ENCODE measurements at regions not wholly inside any gene's neighbourhood (a gene's known extent, or its start where the extent isn't known, plus 50 kb on each side); places are given as distances from the start of the nearest gene placed in this dataset.
"Not testable (repeated sequence)": the region's sequence is repeated elsewhere in the genome, so short reads cannot be mapped to it uniquely, and the experiment has no call there.

DNA sequence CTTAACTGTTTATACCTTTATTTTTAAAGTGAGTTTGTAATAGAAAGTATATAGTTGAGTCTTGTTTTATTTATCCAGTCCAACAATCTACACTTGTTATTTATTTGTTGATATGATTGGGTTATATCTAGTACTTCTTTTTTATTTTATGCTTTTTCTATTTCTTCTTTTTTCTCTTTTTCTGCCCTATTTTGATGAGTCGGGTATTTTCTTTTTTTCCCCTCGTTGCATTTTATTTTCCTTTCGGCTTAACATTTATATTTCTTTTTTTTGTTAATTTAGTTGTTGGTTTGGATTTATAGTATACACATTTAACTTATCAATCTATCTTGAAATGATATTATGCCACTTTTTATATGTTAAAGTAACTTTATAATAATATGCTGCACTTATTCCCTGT is 111.7 kb upstream of the IZUMO3 start:
- ATAC-seq (no peak), DNase-seq (ENCODE audit: low spot score) (no peak)
- H3K4me1 Mint-ChIP-seq (ENCODE audit: low read depth in 2 of 2): no peaks in the 10 kb centered on the region
- peaks cover 9% of the 10 kb centered on the region for H3K9me3 Mint-ChIP-seq
- H3K27ac Mint-ChIP-seq: no peak overlapping the region
- H3K4me3 Mint-ChIP-seq: no peak overlapping the region
- H3K36me3 Mint-ChIP-seq: peaks cover 6% of the 10 kb centered on the region
- no peaks in the 10 kb centered on the region for H3K27me3 Mint-ChIP-seq

DNA sequence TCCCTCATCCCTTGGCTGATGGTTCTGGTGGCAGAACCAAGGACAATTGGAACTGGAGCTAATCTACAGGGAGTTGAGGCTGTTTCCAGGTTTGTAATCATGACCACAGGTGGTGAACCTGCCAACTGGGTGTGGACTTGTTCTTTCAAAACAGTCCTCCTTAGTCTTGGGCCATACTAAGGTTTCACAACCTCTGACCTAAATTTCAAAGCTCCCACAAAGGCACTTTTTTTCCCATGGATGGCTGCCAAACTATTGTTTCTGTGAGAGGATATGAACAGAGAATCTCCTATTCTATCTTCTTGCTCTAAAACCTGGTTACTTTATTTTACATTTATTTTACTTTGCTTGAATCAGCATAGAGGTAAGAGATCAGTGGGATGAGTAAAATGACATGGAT is 106.5 kb upstream of the IZUMO3 start:
- Mint-ChIP-seq H3K4me1 (ENCODE audit: low read depth in 2 of 2) (no peaks in the 10 kb centered on the region), H3K36me3 (peaks cover 10% of the 10 kb centered on the region), H3K9me3 (peaks cover 17% of the 10 kb centered on the region), H3K4me3 (no peak overlapping the region), H3K27me3 (no peaks in the 10 kb centered on the region), H3K27ac (no peak overlapping the region)
- no peak for DNase-seq (ENCODE audit: low spot score)
- ATAC-seq: no peak

DNA sequence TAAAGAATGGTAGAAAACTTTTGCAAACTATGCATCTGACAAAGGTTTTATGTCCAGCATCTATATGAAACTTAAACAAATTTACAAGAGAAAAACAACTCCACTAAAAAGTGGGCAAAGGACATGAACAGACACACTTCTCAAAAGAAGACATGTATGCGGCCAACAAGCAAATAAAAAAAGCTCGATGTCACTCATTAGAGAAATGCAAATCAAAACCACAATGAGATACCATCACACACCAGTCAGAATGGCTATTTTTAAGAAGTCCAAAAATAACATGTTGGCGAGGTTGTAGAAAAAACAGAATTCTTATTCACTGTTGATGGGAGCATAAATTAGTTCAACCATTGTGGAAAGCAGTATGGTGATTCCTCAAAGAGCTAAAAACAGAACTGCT is 83.1 kb upstream of the IZUMO3 start:
- H3K27ac Mint-ChIP-seq; H3K27me3 Mint-ChIP-seq; DNase-seq (ENCODE audit: low spot score); H3K4me3 Mint-ChIP-seq; H3K4me1 Mint-ChIP-seq (ENCODE audit: low read depth in 2 of 2); ATAC-seq: not testable (repeated sequence)
- peaks cover 32% of the 10 kb centered on the region for H3K9me3 Mint-ChIP-seq
- H3K36me3 Mint-ChIP-seq: peaks cover 22% of the 10 kb centered on the region

DNA sequence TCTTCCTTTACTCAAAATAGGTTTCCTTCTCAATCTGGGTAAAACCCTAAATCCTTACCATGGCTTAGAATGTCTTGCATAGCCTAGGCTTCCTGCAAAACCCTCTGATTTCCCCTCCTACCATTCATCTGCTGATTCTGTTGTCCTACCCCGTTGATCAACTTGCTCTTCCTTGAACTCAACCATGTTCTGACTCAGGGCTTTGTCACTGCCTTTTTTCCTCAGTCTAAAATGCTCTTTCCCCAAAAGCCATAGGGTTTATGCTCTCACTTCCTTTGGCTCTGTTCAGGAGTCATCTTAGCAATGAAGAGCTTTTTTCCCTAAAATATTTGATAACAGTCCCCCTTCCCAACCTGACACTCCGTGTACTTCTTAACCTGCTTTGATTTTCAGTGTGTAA is 79.4 kb upstream of the IZUMO3 start:
- DNase-seq (ENCODE audit: low spot score) (no peak), ATAC-seq (no peak)
- Mint-ChIP-seq H3K9me3 (peaks cover 31% of the 10 kb centered on the region), H3K4me1 (ENCODE audit: low read depth in 2 of 2) (no peaks in the 10 kb centered on the region), H3K27me3 (no peaks in the 10 kb centered on the region), H3K36me3 (peaks cover 21% of the 10 kb centered on the region), H3K27ac (no peak overlapping the region), H3K4me3 (no peak overlapping the region)

DNA sequence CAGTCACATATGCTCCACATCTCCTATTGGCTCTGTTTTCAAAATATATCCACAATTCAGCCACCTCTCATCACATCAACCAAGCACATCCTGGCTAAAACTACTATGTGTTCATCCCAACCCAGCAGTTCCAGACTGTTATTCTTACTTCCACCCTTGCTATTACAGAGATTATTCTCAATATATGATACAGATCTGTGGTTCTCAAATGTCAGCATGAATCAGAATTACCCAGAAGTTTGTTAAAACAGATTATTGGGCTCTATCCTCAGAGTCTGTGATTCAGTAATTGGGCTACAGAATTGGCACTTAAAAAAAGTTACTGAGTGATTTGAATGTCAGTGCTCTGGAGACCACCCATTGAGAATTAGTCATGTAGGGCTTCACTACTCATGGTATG is 78.8 kb upstream of the IZUMO3 start:
- ATAC-seq: no peak
- Mint-ChIP-seq H3K4me1 (ENCODE audit: low read depth in 2 of 2) (no peaks in the 10 kb centered on the region), H3K27ac (no peak overlapping the region), H3K9me3 (peaks cover 34% of the 10 kb centered on the region), H3K36me3 (peaks cover 23% of the 10 kb centered on the region), H3K4me3 (no peak overlapping the region), H3K27me3 (no peaks in the 10 kb centered on the region)
- DNase-seq (ENCODE audit: low spot score): no peak

DNA sequence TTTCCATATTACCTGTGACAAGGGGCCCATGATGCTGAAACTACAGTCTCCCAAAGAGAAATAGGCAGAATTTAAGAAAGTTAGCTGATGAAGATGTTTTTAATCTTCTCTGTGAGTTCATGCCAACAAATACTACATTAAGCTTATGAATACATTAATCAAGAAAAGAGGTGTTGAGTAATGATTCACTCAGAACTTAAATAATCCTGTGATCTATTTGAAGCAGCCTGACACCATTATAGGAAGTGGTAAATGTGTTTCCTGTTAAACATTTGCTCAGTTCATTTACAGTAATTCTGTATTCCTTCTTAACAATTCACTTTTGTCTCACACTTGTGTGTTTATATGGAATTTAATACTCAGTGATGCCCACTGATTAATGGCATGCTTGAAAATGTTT is 75.0 kb upstream of the IZUMO3 start:
- Mint-ChIP-seq H3K4me1 (ENCODE audit: low read depth in 2 of 2) (no peaks in the 10 kb centered on the region), H3K4me3 (no peak overlapping the region), H3K36me3 (peaks cover 16% of the 10 kb centered on the region), H3K27ac (no peak overlapping the region), H3K9me3 (peaks cover 26% of the 10 kb centered on the region), H3K27me3 (no peaks in the 10 kb centered on the region)
- DNase-seq (ENCODE audit: low spot score) (no peak), ATAC-seq (no peak)

DNA sequence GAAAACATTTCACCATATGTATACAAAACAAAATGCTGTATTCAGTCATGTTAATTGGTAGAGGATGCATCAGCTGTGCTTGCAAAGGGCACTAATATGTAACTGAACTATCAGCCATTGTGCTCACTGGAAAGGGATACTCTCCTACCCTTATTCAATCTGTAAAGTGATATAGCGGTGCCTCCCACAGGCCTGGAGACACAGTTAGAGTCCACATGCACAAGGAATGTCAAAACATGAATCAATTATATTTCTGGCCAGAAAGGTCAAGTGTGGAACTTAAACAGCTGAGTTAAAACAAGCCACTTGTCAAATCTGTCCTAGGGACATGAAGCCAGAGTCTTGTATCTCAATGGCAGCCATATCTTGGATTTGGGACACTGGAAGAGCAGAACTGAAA is 71.2 kb upstream of the IZUMO3 start:
- DNase-seq (ENCODE audit: low spot score) (no peak), ATAC-seq (no peak)
- Mint-ChIP-seq H3K36me3 (peaks cover 5% of the 10 kb centered on the region), H3K27me3 (no peaks in the 10 kb centered on the region), H3K4me1 (ENCODE audit: low read depth in 2 of 2) (no peaks in the 10 kb centered on the region), H3K9me3 (peaks cover 17% of the 10 kb centered on the region), H3K4me3 (no peak overlapping the region), H3K27ac (no peak overlapping the region)

DNA sequence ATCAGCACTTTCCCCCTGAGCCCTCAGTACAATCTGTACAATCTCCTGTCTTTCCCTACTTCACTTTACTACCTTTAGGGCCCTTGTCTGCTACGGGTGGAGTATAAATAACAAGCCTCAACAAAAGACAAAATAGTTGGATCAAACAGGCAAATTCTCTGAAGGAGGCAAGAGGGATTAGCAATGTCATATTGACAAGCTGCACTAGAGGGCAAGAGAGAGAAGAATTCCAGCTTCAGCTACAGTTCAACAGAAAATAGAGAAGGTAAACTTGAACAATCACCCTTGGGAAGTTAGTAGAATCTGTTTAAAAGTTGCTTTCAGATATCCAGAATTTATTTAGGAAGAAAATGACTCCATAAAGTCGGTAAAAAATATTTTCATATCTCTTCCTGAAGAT is 68.4 kb upstream of the IZUMO3 start:
- H3K27me3 Mint-ChIP-seq: no peaks in the 10 kb centered on the region
- no peaks in the 10 kb centered on the region for H3K36me3 Mint-ChIP-seq
- H3K9me3 Mint-ChIP-seq: peaks cover 13% of the 10 kb centered on the region
- no peak overlapping the region for H3K4me3 Mint-ChIP-seq
- no peak overlapping the region for H3K27ac Mint-ChIP-seq
- no peaks in the 10 kb centered on the region for H3K4me1 Mint-ChIP-seq (ENCODE audit: low read depth in 2 of 2)
- ATAC-seq (no peak), DNase-seq (ENCODE audit: low spot score) (no peak)

DNA sequence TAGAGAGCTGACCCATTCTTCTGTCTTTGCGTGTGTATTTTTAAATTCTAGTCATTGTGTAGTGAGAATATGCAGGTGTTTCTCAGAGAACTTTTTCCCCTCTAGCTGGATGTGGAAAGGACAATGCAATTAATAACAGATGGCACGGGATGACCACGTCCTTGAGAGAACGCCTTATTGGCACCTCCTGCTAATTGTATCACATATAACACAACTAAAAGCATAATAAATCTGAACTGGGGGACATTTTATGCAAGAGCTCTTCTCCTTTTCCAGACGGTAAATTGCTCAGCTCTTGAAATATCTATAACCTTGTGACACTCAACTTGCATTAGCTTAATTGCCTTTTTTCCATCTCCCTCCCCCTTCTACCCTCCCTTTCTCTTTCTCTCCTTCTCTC is 62.9 kb upstream of the IZUMO3 start:
- Mint-ChIP-seq H3K4me1 (ENCODE audit: low read depth in 2 of 2) (no peaks in the 10 kb centered on the region), H3K4me3 (no peak overlapping the region)

DNA sequence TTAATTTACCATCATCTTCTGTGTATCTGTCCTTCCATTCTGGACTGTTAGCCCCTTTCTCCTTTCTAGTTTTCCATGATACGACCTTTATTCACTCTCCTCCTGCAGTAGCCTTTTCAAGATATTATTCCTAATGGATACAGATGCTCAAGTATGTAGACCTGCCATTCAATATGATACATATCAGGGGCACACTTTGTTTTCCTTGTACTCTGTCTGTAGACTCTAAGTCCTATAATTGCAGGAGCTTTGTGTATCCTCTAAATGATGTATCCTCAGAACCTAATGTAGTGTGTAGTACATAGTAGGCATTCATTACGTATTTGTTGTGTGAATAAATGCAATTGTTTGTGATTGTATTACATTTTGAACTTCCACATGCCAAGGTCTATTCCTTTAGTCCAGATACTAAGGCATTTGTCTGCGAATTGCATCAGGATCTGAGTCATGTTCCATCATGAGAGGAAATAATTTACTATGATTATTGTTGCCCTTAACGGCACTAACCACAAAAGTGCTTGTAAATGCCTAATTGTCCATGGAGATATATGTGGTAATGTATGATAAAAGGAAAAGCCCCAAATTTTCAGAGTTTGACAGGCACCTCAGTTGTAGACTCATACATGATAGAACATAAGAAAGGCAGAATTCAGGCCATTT is 57.1 kb upstream of the IZUMO3 start:
- H3K4me1 Mint-ChIP-seq (ENCODE audit: low read depth in 2 of 2): no peaks in the 10 kb centered on the region
- H3K27me3 Mint-ChIP-seq: no peaks in the 10 kb centered on the region
- H3K9me3 Mint-ChIP-seq: peaks cover 18% of the 10 kb centered on the region
- H3K4me3 Mint-ChIP-seq: no peak overlapping the region
- no peak for ATAC-seq
- no peak overlapping the region for H3K27ac Mint-ChIP-seq
- no peaks in the 10 kb centered on the region for H3K36me3 Mint-ChIP-seq
- no peak for DNase-seq (ENCODE audit: low spot score)

More for the DNA sequence above, 62.9 kb upstream of the IZUMO3 start:
- no peak overlapping the region for H3K27ac Mint-ChIP-seq
- no peak for ATAC-seq
- H3K36me3 Mint-ChIP-seq: no peaks in the 10 kb centered on the region
- no peak for DNase-seq (ENCODE audit: low spot score)
- H3K27me3 Mint-ChIP-seq: no peaks in the 10 kb centered on the region
- peaks cover 12% of the 10 kb centered on the region for H3K9me3 Mint-ChIP-seq
